ENCODE measurements at regions not wholly inside any gene's neighbourhood (a gene's known extent, or its start where the extent isn't known, plus 50 kb on each side); places are given as distances from the start of the nearest gene placed in this dataset.

DNA sequence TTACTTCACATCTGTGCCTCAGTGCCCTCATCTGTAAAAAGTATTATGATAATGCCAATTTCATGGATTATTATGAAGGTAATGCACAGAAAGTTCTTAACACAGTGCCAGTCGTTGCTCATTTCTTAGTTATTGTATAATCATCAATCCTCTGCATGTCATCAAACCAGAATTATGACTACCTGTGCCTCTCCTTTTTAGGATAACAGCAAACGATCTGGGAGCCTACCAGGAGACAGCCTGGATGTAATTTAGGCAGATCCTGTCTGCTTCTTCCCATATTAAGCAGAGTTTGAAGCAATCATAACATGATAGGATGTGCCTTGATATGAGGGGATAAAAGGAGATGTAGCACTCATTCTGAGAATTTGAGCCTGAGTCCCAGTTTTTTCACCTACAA is 177.4 kb upstream of the DPT start:
- no peak for DNase-seq
- Histone ChIP-seq H3K4me3 (no peak overlapping the region), H3K27me3 (no peaks in the 10 kb centered on the region), H3K4me1 (no peaks in the 10 kb centered on the region), H3K9me3 (no peaks in the 10 kb centered on the region), H3K36me3 (ENCODE audit: low read depth, missing control alignments) (no peaks in the 10 kb centered on the region), H3K27ac (no peak overlapping the region)
- 76 to 86% methylated on average over 2 of the region's 2 CpGs for WGBS, 2 donors
- intact Hi-C loops (cut with DNase I; ENCODE audit: low total_unique reads), result no loop called here
- TF ChIP-seq, protein P1, sequence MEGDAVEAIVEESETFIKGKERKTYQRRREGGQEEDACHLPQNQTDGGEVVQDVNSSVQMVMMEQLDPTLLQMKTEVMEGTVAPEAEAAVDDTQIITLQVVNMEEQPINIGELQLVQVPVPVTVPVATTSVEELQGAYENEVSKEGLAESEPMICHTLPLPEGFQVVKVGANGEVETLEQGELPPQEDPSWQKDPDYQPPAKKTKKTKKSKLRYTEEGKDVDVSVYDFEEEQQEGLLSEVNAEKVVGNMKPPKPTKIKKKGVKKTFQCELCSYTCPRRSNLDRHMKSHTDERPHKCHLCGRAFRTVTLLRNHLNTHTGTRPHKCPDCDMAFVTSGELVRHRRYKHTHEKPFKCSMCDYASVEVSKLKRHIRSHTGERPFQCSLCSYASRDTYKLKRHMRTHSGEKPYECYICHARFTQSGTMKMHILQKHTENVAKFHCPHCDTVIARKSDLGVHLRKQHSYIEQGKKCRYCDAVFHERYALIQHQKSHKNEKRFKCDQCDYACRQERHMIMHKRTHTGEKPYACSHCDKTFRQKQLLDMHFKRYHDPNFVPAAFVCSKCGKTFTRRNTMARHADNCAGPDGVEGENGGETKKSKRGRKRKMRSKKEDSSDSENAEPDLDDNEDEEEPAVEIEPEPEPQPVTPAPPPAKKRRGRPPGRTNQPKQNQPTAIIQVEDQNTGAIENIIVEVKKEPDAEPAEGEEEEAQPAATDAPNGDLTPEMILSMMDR (IDR thresholded peaks at IDR 0.05), result no peak
- no peak for TF ChIP-seq POLR2A (IDR thresholded peaks at IDR 0.05)

DNA sequence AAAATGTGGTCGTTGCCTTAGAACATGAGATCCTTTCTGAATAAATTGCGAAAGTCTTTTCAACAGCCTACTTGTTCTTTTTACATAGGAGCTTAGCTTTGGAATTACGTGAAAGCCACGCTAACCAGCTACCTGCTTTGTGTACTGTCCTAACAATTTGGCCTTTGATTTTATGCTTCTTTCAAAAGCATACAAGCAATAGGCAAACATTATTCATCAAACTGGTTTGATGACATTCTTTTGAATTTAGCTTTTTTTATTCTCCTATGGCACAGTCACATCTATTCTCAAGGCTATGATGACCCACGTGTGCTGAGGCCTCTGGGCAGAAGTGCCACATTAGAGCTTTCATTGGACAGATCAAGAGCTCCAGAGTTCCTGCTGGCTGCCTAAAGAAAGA is 178.0 kb upstream of the DPT start:
- DNase-seq, result no peak

DNA sequence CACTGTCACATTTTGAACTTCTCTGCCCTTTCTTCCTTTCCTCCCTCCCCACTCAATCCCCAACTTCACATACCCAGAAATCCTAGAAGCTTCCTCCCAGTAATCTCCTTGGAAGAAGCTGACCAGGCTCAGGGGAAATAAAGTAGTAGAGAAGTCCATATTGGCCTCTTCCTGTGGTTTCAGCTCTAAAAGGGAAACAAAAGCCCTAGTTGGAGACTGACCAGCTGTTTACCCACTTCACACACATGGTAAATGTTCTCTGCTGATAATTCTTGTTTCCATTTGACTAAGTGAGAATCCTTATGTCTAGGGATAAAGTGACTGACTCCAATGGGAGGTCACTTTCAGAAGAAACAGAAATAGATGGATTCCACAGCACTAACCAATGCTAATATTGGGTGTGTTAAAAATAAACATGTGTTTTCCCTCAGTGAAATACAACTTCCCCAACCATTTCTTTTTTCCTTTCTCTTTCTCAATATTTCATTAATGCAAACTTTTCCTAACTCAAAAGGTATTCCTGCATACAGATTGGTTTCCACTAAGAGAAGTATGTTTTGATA is 178.9 kb upstream of the DPT start:
- intact Hi-C loops (cut with DNase I; ENCODE audit: low total_unique reads), result no loop called here
- Histone ChIP-seq H3K36me3 (ENCODE audit: low read depth, missing control alignments) (no peaks in the 10 kb centered on the region), H3K27ac (no peak overlapping the region), H3K4me3 (no peak overlapping the region), H3K9me3 (no peaks in the 10 kb centered on the region), H3K4me1 (no peaks in the 10 kb centered on the region), H3K27me3 (no peaks in the 10 kb centered on the region)
- DNase-seq, result no peak
- TF ChIP-seq, protein P1 (IDR thresholded peaks at IDR 0.05), result no peak
- TF ChIP-seq POLR2A (IDR thresholded peaks at IDR 0.05), result no peak

More for the DNA sequence above, 178.0 kb upstream of the DPT start:
- intact Hi-C loops (cut with DNase I; ENCODE audit: low total_unique reads), result no loop called here
- Histone ChIP-seq H3K9me3 (no peaks in the 10 kb centered on the region), H3K4me3 (no peak overlapping the region), H3K27ac (no peak overlapping the region), H3K27me3 (no peaks in the 10 kb centered on the region), H3K4me1 (no peaks in the 10 kb centered on the region), H3K36me3 (ENCODE audit: low read depth, missing control alignments) (no peaks in the 10 kb centered on the region)
- TF ChIP-seq, protein P1 (IDR thresholded peaks at IDR 0.05), result no peak
- TF ChIP-seq POLR2A (IDR thresholded peaks at IDR 0.05), result no peak
- 71 to 78% methylated on average over 5 of the region's 5 CpGs for WGBS, 2 donors

DNA sequence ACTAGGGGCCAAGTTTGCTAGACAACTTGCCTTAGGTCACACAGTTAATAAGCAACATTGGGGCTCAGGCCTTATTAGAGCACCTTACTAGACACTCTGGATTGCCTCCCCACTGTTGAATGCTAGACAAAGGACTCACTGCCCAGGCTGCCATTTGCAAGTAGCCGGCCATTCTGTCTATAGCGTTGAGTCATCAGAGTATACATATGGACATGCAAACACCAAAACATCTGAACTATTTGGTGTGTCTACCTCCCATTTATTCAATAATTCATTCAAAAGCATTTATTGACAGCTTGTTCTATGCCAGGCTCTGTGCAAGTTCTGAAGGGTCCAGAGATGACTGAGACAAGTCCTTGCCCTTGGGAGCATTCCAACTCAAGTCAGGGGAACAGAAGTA is 181.4 kb upstream of the DPT start:
- TF ChIP-seq, protein P1 (IDR thresholded peaks at IDR 0.05), result no peak
- no peak for TF ChIP-seq POLR2A (IDR thresholded peaks at IDR 0.05)
- intact Hi-C loops (cut with DNase I; ENCODE audit: low total_unique reads), result no loop called here
- Histone ChIP-seq H3K36me3 (ENCODE audit: low read depth, missing control alignments) (no peaks in the 10 kb centered on the region), H3K27me3 (no peaks in the 10 kb centered on the region), H3K27ac (no peak overlapping the region), H3K9me3 (no peaks in the 10 kb centered on the region), H3K4me3 (no peak overlapping the region), H3K4me1 (no peaks in the 10 kb centered on the region)
- no peak for DNase-seq
- 49 to 100% methylated on average over 2 of the region's 2 CpGs for WGBS, 2 donors

DNA sequence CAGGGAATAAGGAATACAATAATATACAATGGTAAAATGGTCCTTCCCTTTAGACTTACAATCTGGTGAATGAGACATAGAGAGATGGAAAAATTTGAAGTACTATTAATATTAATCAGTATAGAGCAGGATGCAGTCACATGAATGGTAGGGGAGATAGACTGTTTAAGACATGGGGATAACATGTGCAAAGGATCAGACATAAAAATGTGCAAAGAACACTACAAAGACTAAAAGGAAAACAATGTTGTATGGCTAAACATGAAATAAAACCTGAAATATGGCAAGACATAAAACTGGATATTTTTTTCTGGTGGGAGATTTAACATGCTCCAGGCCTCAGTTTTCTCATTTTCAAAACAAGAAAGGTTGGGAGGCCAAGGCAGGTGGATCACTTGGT is 182.4 kb upstream of the DPT start:
- no peaks in the 10 kb centered on the region for H3K4me1 ChIP-seq
- intact Hi-C loops (cut with DNase I; ENCODE audit: low total_unique reads), result no loop called here
- H3K36me3 ChIP-seq (ENCODE audit: low read depth, missing control alignments), result no peaks in the 10 kb centered on the region
- H3K9me3 ChIP-seq, result no peaks in the 10 kb centered on the region
- H3K27me3 ChIP-seq, result no peaks in the 10 kb centered on the region
- no peak for DNase-seq
- TF ChIP-seq, protein P1 (IDR thresholded peaks at IDR 0.05), result no peak
- TF ChIP-seq POLR2A (IDR thresholded peaks at IDR 0.05), result no peak
- no peak overlapping the region for H3K27ac ChIP-seq
- H3K4me3 ChIP-seq, result no peak overlapping the region

Data from testis (tissue), 2 donors.